PC-9 (cell line): ENCODE measurements at regions not wholly inside any gene's neighbourhood (a gene's known extent, or its start where the extent isn't known, plus 50 kb on each side); places are given as distances from the start of the nearest gene placed in this dataset.

ENCODE experiments used
- BruUV-seq: library from RNA; stranded (reverse); fragments of 400-500 nt; replicated peaks from 2 replicates; lab custom pipeline; 2021; lab: Mats Ljungman, UMichigan
- CTCF ChIA-PET: fragments of 300-600 bp; sonication (Branson Sonifier 250); formaldehyde crosslinking; loops from one replicate; lab custom pipeline; 2022; ENCODE audit warnings: antibody characterized with exemption; lab: Charles Lee
- POLR2A ChIA-PET: fragments of 300-600 bp; sonication (Branson Sonifier 250); formaldehyde crosslinking; loops from one replicate; lab custom pipeline; 2022; ENCODE audit warnings: antibody characterized with exemption; ENCODE audit not compliant: unreplicated experiment; lab: Charles Lee
- DNase-seq, 2 experiments: peaks; one replicate each; pipeline versions ENCODE4 v3.0.0 to v3.0.0-alpha.2; 2015 to 2022; ENCODE audit warnings: mixed read lengths in 1 of 2
- H2AFZ ChIP-seq: fragments of 200-600 bp; sonication (generic); 2 replicates; pipeline ENCODE4 v1.8.1; 2017; ENCODE audit warnings: antibody characterized with exemption
- H3F3A ChIP-seq: fragments of 200-600 bp; sonication (generic); 2 replicates; pipeline ENCODE4 v1.8.1; 2017; ENCODE audit warnings: antibody characterized with exemption, mild to moderate bottlenecking, low read depth; ENCODE audit not compliant: insufficient read depth
- H3K27ac ChIP-seq: fragments of 200-600 bp; sonication (generic); 2 replicates; pipeline ENCODE4 v1.6.1; 2016; ENCODE audit warnings: mixed run types
- H3K27me3 ChIP-seq: fragments of 200-600 bp; sonication (generic); 2 replicates; pipeline ENCODE4 v1.6.1; 2016; ENCODE audit warnings: low read depth, mixed run types; ENCODE audit not compliant: insufficient read depth
- H3K36me3 ChIP-seq: fragments of 200-600 bp; sonication (generic); 2 replicates; pipeline ENCODE4 v1.6.1; 2016; ENCODE audit warnings: low read depth, mixed run types
- H3K4me1 ChIP-seq: fragments of 200-600 bp; sonication (generic); replicated peaks from 2 replicates; pipeline ENCODE4 v1.6.1; 2016; ENCODE audit warnings: mixed run types; ENCODE audit not compliant: insufficient read depth
- H3K4me2 ChIP-seq: fragments of 200-600 bp; sonication (generic); 2 replicates; pipeline ENCODE4 v1.6.1; 2017; ENCODE audit warnings: mixed run types
- H3K4me3 ChIP-seq: fragments of 200-600 bp; sonication (generic); 2 replicates; pipeline ENCODE4 v1.6.1; 2016; ENCODE audit warnings: mixed run types
- H3K79me2 ChIP-seq: fragments of 200-600 bp; sonication (generic); 2 replicates; pipeline ENCODE4 v1.6.1; 2017; ENCODE audit warnings: low read depth, mixed run types
- H3K9me2 ChIP-seq: fragments of 200-600 bp; sonication (generic); 2 replicates; pipeline ENCODE4 v1.8.1; 2017; ENCODE audit warnings: mild to moderate bottlenecking; ENCODE audit not compliant: insufficient read depth
- H3K9me3 ChIP-seq: fragments of 200-600 bp; sonication (generic); 2 replicates; pipeline ENCODE4 v1.8.1; 2016; ENCODE audit warnings: low read depth; ENCODE audit not compliant: insufficient read depth
- H4K20me1 ChIP-seq: fragments of 200-600 bp; sonication (generic); 2 replicates; pipeline ENCODE4 v1.8.1; 2017; ENCODE audit not compliant: insufficient read depth
- EZH2 ChIP-seq: fragments of 200-600 bp; sonication (generic); IDR thresholded peaks from 2 replicates; pipeline ENCODE4 v1.8.0; 2017; ENCODE audit warnings: antibody characterized with exemption, low read depth
- intact Hi-C: fragments of 100-400 bp; cut with micrococcal nuclease; formaldehyde crosslinking; loops from one replicate; pipeline ENCODE4 v1.10.0; 2022; ENCODE audit not compliant: unreplicated experiment
- TF ChIP-seq, protein P1 (sequence below): fragments of 200-600 bp; sonication (generic); conservative IDR thresholded peaks from 2 replicates; pipeline ENCODE4 v1.6.1; 2017; ENCODE audit warnings: mixed run types, antibody characterized with exemption, mild to moderate bottlenecking, moderate library complexity

DNA sequence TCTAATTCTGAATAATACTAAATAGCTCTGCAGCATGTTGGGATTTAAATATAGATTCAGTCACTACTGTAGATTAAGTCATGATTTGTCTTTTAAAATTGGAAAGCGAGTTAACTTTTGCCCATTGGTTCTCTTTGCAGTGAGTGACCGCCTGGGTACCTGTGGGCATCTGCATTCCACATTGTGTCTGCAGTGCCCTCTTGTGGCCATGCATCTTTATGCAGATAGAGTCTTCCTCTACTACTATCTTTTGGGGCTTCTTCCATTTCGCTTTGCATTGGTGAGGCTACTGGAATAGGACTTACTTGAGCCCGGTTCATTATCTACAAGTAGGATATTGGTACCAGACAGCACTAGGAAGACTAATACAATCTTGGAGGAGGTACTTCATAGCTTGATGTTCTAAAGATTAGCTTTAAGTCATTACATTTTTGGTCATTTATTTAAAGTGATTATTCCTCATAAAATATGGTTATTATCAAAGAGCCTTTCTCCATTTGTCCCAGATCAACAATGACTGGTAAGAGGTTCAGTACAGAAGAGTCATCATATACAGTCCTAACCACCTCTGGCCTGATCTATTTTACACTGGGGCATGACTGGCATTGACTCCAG is 203.0 kb downstream of the SOCS6 start:
- TF ChIP-seq EZH2, result no peak
- TF ChIP-seq, protein P1, sequence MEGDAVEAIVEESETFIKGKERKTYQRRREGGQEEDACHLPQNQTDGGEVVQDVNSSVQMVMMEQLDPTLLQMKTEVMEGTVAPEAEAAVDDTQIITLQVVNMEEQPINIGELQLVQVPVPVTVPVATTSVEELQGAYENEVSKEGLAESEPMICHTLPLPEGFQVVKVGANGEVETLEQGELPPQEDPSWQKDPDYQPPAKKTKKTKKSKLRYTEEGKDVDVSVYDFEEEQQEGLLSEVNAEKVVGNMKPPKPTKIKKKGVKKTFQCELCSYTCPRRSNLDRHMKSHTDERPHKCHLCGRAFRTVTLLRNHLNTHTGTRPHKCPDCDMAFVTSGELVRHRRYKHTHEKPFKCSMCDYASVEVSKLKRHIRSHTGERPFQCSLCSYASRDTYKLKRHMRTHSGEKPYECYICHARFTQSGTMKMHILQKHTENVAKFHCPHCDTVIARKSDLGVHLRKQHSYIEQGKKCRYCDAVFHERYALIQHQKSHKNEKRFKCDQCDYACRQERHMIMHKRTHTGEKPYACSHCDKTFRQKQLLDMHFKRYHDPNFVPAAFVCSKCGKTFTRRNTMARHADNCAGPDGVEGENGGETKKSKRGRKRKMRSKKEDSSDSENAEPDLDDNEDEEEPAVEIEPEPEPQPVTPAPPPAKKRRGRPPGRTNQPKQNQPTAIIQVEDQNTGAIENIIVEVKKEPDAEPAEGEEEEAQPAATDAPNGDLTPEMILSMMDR, result peak; percentile 79
- no peaks in the 10 kb centered on the region for H3K27me3 ChIP-seq
- no peak overlapping the region for H3K4me3 ChIP-seq
- intact Hi-C loops, result no loop called here
- H3F3A ChIP-seq, result no peaks in the 10 kb centered on the region
- no peak overlapping the region for H2AFZ ChIP-seq
- H3K27ac ChIP-seq, result no peak overlapping the region
- CTCF ChIA-PET, result no interaction called here
- peak; percentile 16 to 39 for DNase-seq
- H4K20me1 ChIP-seq, result no peaks in the 10 kb centered on the region
- H3K9me3 ChIP-seq, result no peaks in the 10 kb centered on the region
- POLR2A ChIA-PET, result no interaction called here
- no peaks in the 10 kb centered on the region for H3K79me2 ChIP-seq
- H3K4me1 ChIP-seq, result no peaks in the 10 kb centered on the region
- H3K36me3 ChIP-seq, result no peaks in the 10 kb centered on the region
- no peak overlapping the region for H3K4me2 ChIP-seq
- BruUV-seq, result no TSS peak
- no peaks in the 10 kb centered on the region for H3K9me2 ChIP-seq

DNA sequence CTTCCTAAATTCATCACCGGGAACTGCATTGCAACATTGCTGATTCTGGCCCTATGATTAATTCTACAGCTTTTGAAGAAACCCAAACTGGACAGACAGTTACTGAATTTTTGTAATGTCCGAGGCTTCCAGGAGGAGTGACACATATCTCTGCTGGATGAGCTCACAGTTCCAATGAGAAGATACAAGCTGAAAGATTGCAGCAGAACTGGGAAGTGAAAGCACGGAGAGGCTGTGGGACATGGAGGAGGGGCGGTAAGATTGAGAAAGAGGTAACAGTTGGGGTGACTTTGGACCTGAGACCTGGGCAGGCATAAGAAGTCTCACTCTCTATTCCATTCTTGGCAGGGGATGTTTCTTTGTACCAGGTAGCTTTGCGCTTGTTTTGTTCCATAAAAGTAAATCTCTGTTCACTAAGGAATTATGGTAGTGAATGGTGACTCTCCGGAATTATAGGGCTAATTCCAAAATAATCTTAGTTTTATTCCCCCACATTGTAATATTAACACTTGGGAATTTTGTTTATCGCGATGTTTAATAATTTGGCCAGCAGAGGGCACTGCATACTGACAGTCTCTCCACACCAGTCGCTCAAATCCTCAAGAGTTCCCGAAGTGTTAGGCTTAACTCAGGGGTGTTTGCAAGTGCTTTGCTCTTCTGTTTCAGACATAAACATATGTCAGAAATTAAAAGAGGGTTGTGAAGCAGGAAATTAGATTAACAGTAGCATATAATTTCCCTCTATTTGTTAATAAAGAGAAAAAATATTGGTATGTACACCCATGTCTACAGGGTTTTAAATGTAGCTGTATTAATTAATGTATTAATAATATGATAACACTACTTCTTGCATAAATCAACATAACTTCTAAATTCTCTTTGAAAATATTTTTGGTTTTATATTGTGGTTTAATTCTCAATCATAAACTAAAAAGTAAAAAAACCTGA is 201.4 kb downstream of the SOCS6 start:
- H3K4me3 ChIP-seq, result no peak overlapping the region
- no peaks in the 10 kb centered on the region for H3K9me2 ChIP-seq
- H3K9me3 ChIP-seq, result no peaks in the 10 kb centered on the region
- no peak overlapping the region for H3K27ac ChIP-seq
- peak overlapping the region; percentile 6; the same call in 1 of the 2 replicates for H2AFZ ChIP-seq
- H3K27me3 ChIP-seq, result 0 out of 2 replicates have a peak, but pooled peaks cover 2% of the 10 kb centered on the region
- no peaks in the 10 kb centered on the region for H4K20me1 ChIP-seq
- no peaks in the 10 kb centered on the region for H3F3A ChIP-seq
- H3K4me1 ChIP-seq, result no peaks in the 10 kb centered on the region
- no TSS peak for BruUV-seq
- no peaks in the 10 kb centered on the region for H3K36me3 ChIP-seq
- TF ChIP-seq EZH2, result no peak
- TF ChIP-seq, protein P1, result peak; percentile 81
- H3K4me2 ChIP-seq, result peak overlapping the region; percentile 18; the same call in 1 of the 2 replicates
- no peaks in the 10 kb centered on the region for H3K79me2 ChIP-seq
- ChIA-PET POLR2A (no interaction called here), CTCF (no interaction called here)
- intact Hi-C loops, result no loop called here
- DNase-seq, result peak in 1 of 2 experiments; percentile 11

DNA sequence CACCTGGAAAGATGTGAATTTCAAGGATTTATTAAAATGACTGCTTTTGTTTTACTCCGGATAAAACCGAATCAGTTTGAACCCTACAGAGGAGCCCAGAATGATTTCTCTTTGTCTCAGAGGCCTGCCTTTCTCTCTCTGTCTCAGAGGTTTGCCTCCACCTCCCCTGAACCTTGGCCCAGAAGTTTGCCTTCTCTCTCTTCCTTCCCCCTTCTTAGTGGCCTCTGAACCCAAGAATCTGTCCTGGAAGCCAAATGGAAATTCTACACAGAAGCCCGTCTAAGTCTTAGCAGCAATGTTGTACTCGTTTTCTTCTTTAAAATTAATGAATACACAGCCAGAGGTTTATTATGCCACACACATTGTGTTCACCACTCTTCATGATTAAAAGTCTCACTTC is 200.7 kb downstream of the SOCS6 start:
- no peaks in the 10 kb centered on the region for H3K4me1 ChIP-seq
- no peaks in the 10 kb centered on the region for H3F3A ChIP-seq
- POLR2A ChIA-PET, result no interaction called here
- BruUV-seq, result no TSS peak
- no peaks in the 10 kb centered on the region for H4K20me1 ChIP-seq
- H3K79me2 ChIP-seq, result no peaks in the 10 kb centered on the region
- no peaks in the 10 kb centered on the region for H3K9me3 ChIP-seq
- 0 out of 2 replicates have a peak overlapping the region, but pooled peaks have one; percentile 6 for H2AFZ ChIP-seq
- no peak overlapping the region for H3K27ac ChIP-seq
- no peak for DNase-seq
- no peak overlapping the region for H3K4me3 ChIP-seq
- peaks cover 6% of the 10 kb centered on the region; the same call in 1 of the 2 replicates for H3K27me3 ChIP-seq
- CTCF ChIA-PET, result no interaction called here
- 0 out of 2 replicates have a peak overlapping the region, but pooled peaks have one; percentile 18 for H3K4me2 ChIP-seq
- H3K36me3 ChIP-seq, result no peaks in the 10 kb centered on the region
- intact Hi-C loops, result no loop called here
- no peak for TF ChIP-seq EZH2
- TF ChIP-seq, protein P1, result no peak
- no peaks in the 10 kb centered on the region for H3K9me2 ChIP-seq
